ENCODE measurements at regions not wholly inside any gene's neighbourhood (a gene's known extent, or its start where the extent isn't known, plus 50 kb on each side); places are given as distances from the start of the nearest gene placed in this dataset.

GRCh38 chr18:34567857-34568256, 142.2 kb upstream of the DTNA start:
- TF ChIP-seq TAF1 (IDR thresholded peaks at IDR 0.05; ENCODE audit: borderline replicate concordance, insufficient read depth, low read length) (no peak), POLR2AphosphoS5 (IDR thresholded peaks at IDR 0.05; ENCODE audit: low read depth, low read length) (no peak)

All from PFSK-1 (cell line).